Neural cell (in vitro differentiated cells): ENCODE measurements at regions not wholly inside any gene's neighbourhood (a gene's known extent, or its start where the extent isn't known, plus 50 kb on each side); places are given as distances from the start of the nearest gene placed in this dataset.

ENCODE experiments used
- H2AFZ ChIP-seq: fragments of 200-600, 300-800 bp; sonication (generic), shearing (Covaris generic); 2 replicates; pipeline ENCODE4 v1.6.0; 2014; ENCODE audit warnings: low read depth, mild to moderate bottlenecking, antibody characterized with exemption, low read length, moderate library complexity
- H3F3A ChIP-seq: fragments of 200-600 bp; shearing (Covaris generic); 2 replicates; pipeline ENCODE4 v1.6.1; 2016; ENCODE audit warnings: mild to moderate bottlenecking, moderate library complexity, mixed read lengths, antibody characterized with exemption, low read length; ENCODE audit not compliant: insufficient read depth, poor library complexity, severe bottlenecking
- H3K27ac ChIP-seq: fragments of 200-600, 300-800 bp; sonication (generic), shearing (Covaris generic); 2 replicates; pipeline ENCODE4 v1.5.1; 2014; ENCODE audit warnings: mild to moderate bottlenecking, low read length, moderate library complexity
- H3K27me3 ChIP-seq: fragments of 300-800, 200-600 bp; sonication (generic), shearing (Covaris generic); 2 replicates; pipeline ENCODE4 v1.6.0; 2014; ENCODE audit warnings: mild to moderate bottlenecking, low read depth, low read length, moderate library complexity; ENCODE audit not compliant: insufficient read depth
- H3K36me3 ChIP-seq: fragments of 300-800, 200-600 bp; sonication (generic), shearing (Covaris generic); 2 replicates; pipeline ENCODE4 v1.5.1; 2014; ENCODE audit warnings: mild to moderate bottlenecking, antibody characterized with exemption, low read length, moderate library complexity; ENCODE audit not compliant: insufficient read depth
- H3K4me2 ChIP-seq: fragments of 300-800, 200-600 bp; sonication (generic), shearing (Covaris generic); 2 replicates; pipeline ENCODE4 v1.6.0; 2014; ENCODE audit warnings: mild to moderate bottlenecking, low read length
- H3K4me3 ChIP-seq: fragments of 300-800, 200-600 bp; sonication (generic), shearing (Covaris generic); 2 replicates; pipeline ENCODE4 v1.5.1; 2014; ENCODE audit warnings: mild to moderate bottlenecking, low read length, moderate library complexity
- H3K79me2 ChIP-seq: fragments of 200-600 bp; shearing (Covaris generic); replicated peaks from 2 replicates; pipeline ENCODE4 v1.6.0; 2014; ENCODE audit warnings: mild to moderate bottlenecking, low read length, moderate library complexity; ENCODE audit not compliant: insufficient read depth
- H3K9ac ChIP-seq: fragments of 300-800, 200-600 bp; sonication (generic), shearing (Covaris generic); 2 replicates; pipeline ENCODE4 v1.6.1; 2016; ENCODE audit warnings: mild to moderate bottlenecking, low read length, mixed read lengths
- H3K9me2 ChIP-seq: fragments of 200-600 bp; shearing (Covaris generic); 2 replicates; pipeline ENCODE4 v1.6.1; 2016; ENCODE audit warnings: mild to moderate bottlenecking, low read length, mixed read lengths; ENCODE audit not compliant: insufficient read depth
- H3K9me3 ChIP-seq: fragments of 200-600, 300-800 bp; sonication (generic), shearing (Covaris generic); 2 replicates; pipeline ENCODE4 v1.6.1; 2016; ENCODE audit warnings: mild to moderate bottlenecking, mixed run types, low read length, moderate library complexity, mixed read lengths
- H4K20me1 ChIP-seq: fragments of 200-600 bp; shearing (Covaris generic); 2 replicates; pipeline ENCODE4 v1.6.1; 2016; ENCODE audit warnings: mild to moderate bottlenecking, mixed run types; ENCODE audit not compliant: insufficient read depth
- EP300 ChIP-seq: fragments of 450-650 bp; conservative IDR thresholded peaks from 2 replicates; pipeline ENCODE4 v1.6.1; 2014; ENCODE audit warnings: antibody characterized with exemption, mild to moderate bottlenecking, moderate library complexity; ENCODE audit not compliant: poor library complexity, severe bottlenecking
- EZH2 ChIP-seq: fragments of 200-600, 300-800 bp; shearing (Covaris generic), sonication (generic); IDR thresholded peaks from 2 replicates; pipeline ENCODE4 v1.6.1; 2014; ENCODE audit warnings: antibody characterized with exemption, low read length, borderline replicate concordance, mild to moderate bottlenecking; ENCODE audit not compliant: insufficient read depth, poor library complexity, severe bottlenecking
- MXI1 ChIP-seq: fragments of 450-650 bp; conservative IDR thresholded peaks from 2 replicates; pipeline ENCODE4 v1.6.1; 2014; ENCODE audit warnings: antibody characterized with exemption, mild to moderate bottlenecking; ENCODE audit not compliant: poor library complexity, severe bottlenecking
- POLR2AphosphoS5 ChIP-seq: IDR thresholded peaks from 2 replicates; pipeline ENCODE4 v1.6.1; 2012
- RAD21 ChIP-seq: fragments of 450-650 bp; conservative IDR thresholded peaks from 2 replicates; pipeline ENCODE4 v1.6.1; 2014; ENCODE audit warnings: antibody characterized with exemption, mild to moderate bottlenecking, moderate library complexity
- SMC3 ChIP-seq: fragments of 450-650 bp; conservative IDR thresholded peaks from 2 replicates; pipeline ENCODE4 v1.6.1; 2014; ENCODE audit warnings: antibody characterized with exemption, mild to moderate bottlenecking, moderate library complexity; ENCODE audit not compliant: poor library complexity
- TAF1 ChIP-seq: IDR thresholded peaks from 2 replicates; pipeline ENCODE4 v1.6.1; 2012; ENCODE audit warnings: low read depth
- TF ChIP-seq, protein P1 (sequence below): fragments of 450-650 bp; IDR thresholded peaks from 2 replicates; pipeline ENCODE4 v1.5.1; 2014; ENCODE audit warnings: antibody characterized with exemption, mild to moderate bottlenecking, moderate library complexity; ENCODE audit not compliant: poor library complexity, severe bottlenecking
- TF ChIP-seq, protein P2 (sequence below): IDR thresholded peaks from 2 replicates; pipeline ENCODE4 v1.6.1; 2012; ENCODE audit warnings: borderline replicate concordance

DNA sequence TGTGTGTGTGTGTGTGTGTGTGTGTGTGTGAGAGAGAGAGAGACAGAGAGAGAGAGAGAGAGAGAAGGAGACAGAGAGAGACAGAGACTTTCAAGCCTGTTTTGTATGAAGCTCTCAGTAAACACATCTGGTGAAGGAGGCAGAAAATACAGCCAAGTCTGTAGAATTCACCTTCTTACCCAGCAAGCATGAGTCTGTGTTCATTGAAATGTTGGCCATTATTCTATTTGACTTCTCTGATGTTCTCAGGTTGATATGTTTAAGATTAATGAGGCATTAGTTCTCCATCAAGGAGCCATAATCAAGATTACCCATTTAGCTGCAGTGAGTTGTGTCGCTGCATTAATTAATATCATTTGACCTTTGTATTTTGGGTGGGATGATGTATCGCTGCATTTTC lies 895.8 kb upstream of the EEF2KMT start:
- H3K4me3 ChIP-seq = no peak overlapping the region
- H3K79me2 ChIP-seq = no peaks in the 10 kb centered on the region
- H3F3A ChIP-seq = no peaks in the 10 kb centered on the region
- H3K9me3 ChIP-seq = no peaks in the 10 kb centered on the region
- no peaks in the 10 kb centered on the region for H4K20me1 ChIP-seq
- no peaks in the 10 kb centered on the region for H3K36me3 ChIP-seq
- TF ChIP-seq, protein P1, sequence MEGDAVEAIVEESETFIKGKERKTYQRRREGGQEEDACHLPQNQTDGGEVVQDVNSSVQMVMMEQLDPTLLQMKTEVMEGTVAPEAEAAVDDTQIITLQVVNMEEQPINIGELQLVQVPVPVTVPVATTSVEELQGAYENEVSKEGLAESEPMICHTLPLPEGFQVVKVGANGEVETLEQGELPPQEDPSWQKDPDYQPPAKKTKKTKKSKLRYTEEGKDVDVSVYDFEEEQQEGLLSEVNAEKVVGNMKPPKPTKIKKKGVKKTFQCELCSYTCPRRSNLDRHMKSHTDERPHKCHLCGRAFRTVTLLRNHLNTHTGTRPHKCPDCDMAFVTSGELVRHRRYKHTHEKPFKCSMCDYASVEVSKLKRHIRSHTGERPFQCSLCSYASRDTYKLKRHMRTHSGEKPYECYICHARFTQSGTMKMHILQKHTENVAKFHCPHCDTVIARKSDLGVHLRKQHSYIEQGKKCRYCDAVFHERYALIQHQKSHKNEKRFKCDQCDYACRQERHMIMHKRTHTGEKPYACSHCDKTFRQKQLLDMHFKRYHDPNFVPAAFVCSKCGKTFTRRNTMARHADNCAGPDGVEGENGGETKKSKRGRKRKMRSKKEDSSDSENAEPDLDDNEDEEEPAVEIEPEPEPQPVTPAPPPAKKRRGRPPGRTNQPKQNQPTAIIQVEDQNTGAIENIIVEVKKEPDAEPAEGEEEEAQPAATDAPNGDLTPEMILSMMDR = no peak
- TF ChIP-seq MXI1 = no peak
- no peak for TF ChIP-seq SMC3
- no peak for TF ChIP-seq POLR2AphosphoS5
- TF ChIP-seq, protein P2, sequence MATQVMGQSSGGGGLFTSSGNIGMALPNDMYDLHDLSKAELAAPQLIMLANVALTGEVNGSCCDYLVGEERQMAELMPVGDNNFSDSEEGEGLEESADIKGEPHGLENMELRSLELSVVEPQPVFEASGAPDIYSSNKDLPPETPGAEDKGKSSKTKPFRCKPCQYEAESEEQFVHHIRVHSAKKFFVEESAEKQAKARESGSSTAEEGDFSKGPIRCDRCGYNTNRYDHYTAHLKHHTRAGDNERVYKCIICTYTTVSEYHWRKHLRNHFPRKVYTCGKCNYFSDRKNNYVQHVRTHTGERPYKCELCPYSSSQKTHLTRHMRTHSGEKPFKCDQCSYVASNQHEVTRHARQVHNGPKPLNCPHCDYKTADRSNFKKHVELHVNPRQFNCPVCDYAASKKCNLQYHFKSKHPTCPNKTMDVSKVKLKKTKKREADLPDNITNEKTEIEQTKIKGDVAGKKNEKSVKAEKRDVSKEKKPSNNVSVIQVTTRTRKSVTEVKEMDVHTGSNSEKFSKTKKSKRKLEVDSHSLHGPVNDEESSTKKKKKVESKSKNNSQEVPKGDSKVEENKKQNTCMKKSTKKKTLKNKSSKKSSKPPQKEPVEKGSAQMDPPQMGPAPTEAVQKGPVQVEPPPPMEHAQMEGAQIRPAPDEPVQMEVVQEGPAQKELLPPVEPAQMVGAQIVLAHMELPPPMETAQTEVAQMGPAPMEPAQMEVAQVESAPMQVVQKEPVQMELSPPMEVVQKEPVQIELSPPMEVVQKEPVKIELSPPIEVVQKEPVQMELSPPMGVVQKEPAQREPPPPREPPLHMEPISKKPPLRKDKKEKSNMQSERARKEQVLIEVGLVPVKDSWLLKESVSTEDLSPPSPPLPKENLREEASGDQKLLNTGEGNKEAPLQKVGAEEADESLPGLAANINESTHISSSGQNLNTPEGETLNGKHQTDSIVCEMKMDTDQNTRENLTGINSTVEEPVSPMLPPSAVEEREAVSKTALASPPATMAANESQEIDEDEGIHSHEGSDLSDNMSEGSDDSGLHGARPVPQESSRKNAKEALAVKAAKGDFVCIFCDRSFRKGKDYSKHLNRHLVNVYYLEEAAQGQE = no peak
- no peak for TF ChIP-seq RAD21
- no peak for TF ChIP-seq EP300
- TF ChIP-seq TAF1 = no peak
- TF ChIP-seq EZH2 = no peak
- H3K27me3 ChIP-seq = no peaks in the 10 kb centered on the region
- no peak overlapping the region for H3K4me2 ChIP-seq
- H3K27ac ChIP-seq = no peak overlapping the region
- H3K9me2 ChIP-seq = no peaks in the 10 kb centered on the region
- H2AFZ ChIP-seq = no peak overlapping the region
- no peak overlapping the region for H3K9ac ChIP-seq

DNA sequence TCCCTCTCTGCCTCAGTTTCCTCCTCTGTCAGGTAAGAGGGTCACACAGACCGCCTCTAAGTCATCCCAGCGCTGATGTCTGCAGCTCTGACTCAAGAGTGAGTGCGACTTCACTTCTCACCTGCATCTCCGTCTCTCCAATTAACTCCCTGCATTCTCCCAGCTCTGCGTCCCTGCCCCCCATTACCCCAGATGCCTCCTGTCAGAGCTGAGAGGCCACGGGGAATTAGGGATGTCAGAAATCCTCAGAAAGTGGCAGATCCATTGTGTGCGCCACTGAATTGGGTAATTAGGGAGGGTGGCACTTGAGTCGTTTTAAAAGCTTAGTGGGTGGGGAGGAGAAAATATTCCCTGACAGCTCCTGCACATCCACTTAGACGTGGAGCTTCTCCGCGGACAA lies 885.4 kb upstream of the EEF2KMT start:
- no peaks in the 10 kb centered on the region for H3K79me2 ChIP-seq
- no peaks in the 10 kb centered on the region for H3K27me3 ChIP-seq
- no peaks in the 10 kb centered on the region for H4K20me1 ChIP-seq
- peak overlapping the region; percentile 84 for H3K27ac ChIP-seq
- peaks cover 6% of the 10 kb centered on the region for H3F3A ChIP-seq
- H3K4me3 ChIP-seq = peak overlapping the region; percentile 53
- H2AFZ ChIP-seq = no peak overlapping the region
- TF ChIP-seq, protein P1 = no peak
- TF ChIP-seq TAF1 = peak; percentile 43
- peak; percentile 48 for TF ChIP-seq RAD21
- peak; percentile 22 for TF ChIP-seq MXI1
- TF ChIP-seq POLR2AphosphoS5 = peak; percentile 98
- peak; percentile 57 for TF ChIP-seq SMC3
- TF ChIP-seq, protein P2 = peak; percentile 96
- no peak for TF ChIP-seq EZH2
- TF ChIP-seq EP300 = peak; percentile 100
- no peak overlapping the region for H3K4me2 ChIP-seq
- peak overlapping the region; percentile 64 for H3K9ac ChIP-seq
- H3K9me2 ChIP-seq = no peaks in the 10 kb centered on the region
- no peaks in the 10 kb centered on the region for H3K9me3 ChIP-seq
- no peaks in the 10 kb centered on the region for H3K36me3 ChIP-seq
